ENCODE measurements at regions not wholly inside any gene's neighbourhood (a gene's known extent, or its start where the extent isn't known, plus 50 kb on each side); places are given as distances from the start of the nearest gene placed in this dataset.

DNA sequence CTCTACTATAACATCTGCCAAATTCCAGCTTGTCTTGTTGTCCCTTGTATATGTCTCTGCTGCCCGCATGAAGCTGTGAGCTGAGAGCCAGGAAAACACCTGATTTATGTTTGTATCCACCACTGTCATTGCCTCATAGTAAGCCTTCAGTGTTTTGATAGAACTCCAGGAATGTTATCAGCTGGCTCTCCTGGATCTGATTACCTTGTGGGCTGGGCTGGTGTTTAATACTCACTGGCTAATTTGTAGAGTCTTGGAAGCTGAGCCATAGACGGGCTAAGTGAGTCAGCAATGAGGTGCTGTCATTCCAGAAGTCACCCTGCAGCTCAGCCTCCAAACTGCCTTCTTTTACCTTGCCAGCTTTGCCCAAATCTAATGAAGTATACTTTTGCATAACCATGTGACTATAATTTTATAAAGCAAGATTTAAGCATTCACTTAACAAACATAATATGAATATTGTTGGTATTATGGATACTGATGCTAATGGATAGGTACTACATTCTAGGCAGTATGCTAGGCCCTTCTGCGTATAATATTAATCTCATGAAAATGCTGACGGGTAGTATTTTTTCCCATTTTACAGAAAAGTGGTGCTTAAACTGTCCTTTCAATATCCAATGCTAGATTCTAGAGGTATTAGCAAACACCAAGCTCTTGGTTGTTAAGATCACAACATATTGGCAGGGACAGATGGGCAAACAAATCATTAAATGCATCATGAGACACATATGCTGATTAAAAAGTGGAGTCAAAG lies 62.7 kb upstream of the GATA6 start:
- H3K4me3 Mint-ChIP-seq, result no peak overlapping the region
- no peak for ATAC-seq (replicated peaks)
- no peaks in the 10 kb centered on the region for H3K36me3 Mint-ChIP-seq (ENCODE audit: insufficient read depth)
- peaks cover 0 to 1% of the 10 kb centered on the region in 2 donors for H3K9me3 Mint-ChIP-seq
- no peak overlapping the region for H3K27ac Mint-ChIP-seq
- DNase-seq, result no peak
- H3K4me1 Mint-ChIP-seq (ENCODE audit: low read depth in 2 of 2), result peaks cover 0 to 4% of the 10 kb centered on the region in 2 donors
- peaks cover 0 to 2% of the 10 kb centered on the region in 2 donors for H3K27me3 Mint-ChIP-seq

DNA sequence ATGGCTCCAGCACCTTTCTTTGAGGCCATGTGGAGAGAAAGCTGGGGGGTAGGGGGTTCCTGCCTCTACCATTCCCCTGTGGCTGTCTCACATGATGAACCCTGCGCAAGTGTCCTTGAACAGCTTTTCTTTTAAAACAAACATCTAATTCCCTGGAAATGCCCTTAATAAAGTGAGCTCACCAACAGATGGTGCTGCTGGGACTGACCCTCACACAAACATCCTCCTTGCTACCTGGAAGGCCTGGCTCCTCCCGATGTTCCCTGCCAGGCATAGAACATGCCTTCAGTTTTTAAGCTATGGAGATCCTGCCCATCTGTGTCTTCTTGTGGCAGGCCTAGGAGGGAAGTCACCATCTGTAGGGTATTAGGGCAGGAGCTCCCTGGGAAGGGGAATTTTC lies 60.7 kb upstream of the GATA6 start:
- H3K9me3 Mint-ChIP-seq, result peaks cover 0 to 1% of the 10 kb centered on the region in 2 donors
- H3K27me3 Mint-ChIP-seq, result no peaks in the 10 kb centered on the region
- DNase-seq (no peak), ATAC-seq (replicated peaks) (no peak)
- H3K4me1 Mint-ChIP-seq (ENCODE audit: low read depth in 2 of 2), result no peaks in the 10 kb centered on the region
- no peak overlapping the region for H3K27ac Mint-ChIP-seq
- no peaks in the 10 kb centered on the region for H3K36me3 Mint-ChIP-seq (ENCODE audit: insufficient read depth)
- H3K4me3 Mint-ChIP-seq, result no peak overlapping the region

DNA sequence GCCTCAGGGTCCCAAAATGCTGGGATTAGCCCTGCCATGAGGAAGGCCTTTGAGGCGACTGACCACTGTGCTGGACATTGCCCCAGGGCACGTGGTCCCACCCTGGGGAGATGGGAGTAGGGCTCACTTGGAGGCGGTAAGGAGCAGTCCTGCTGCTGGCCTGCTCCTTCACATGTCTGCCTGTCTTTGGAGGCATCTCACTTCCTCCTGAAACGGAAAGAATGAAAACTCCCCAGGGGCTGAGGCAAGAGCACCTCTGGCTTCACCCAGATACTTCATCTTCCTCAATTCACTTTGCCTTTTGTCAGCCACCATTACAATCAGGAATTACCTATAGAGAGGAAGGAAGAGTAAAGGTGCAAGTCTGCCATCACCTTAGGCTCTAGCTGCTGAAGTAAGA lies 59.9 kb upstream of the GATA6 start:
- no peaks in the 10 kb centered on the region for H3K27me3 Mint-ChIP-seq
- H3K27ac Mint-ChIP-seq, result no peak overlapping the region
- peaks cover 0 to 1% of the 10 kb centered on the region in 2 donors for H3K9me3 Mint-ChIP-seq
- H3K4me1 Mint-ChIP-seq (ENCODE audit: low read depth in 2 of 2), result no peaks in the 10 kb centered on the region
- ATAC-seq (replicated peaks) (no peak), DNase-seq (no peak)
- no peak overlapping the region for H3K4me3 Mint-ChIP-seq
- H3K36me3 Mint-ChIP-seq (ENCODE audit: insufficient read depth), result no peaks in the 10 kb centered on the region

DNA sequence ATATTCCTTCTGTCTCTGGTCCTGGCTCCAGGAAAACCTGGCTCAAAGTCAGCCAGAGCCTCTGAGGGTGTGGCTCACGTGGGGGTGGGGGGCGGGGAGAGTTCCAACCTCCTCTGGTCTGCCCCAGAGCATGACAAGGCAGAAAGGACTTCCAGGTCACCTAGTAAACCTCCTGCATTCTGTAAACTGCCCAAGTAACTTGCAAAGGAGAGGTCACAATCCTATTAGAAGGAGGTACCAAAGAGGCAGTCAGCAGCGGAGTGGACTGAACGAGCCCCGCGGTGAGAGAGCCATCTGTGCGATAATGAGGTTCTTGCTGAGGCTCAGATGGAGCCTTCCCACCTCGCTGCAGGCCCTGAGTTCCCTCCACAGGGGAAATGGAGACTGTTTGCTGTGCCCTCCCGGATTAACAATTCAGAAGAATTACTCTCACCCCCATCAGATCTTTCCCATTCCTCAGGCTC lies 58.9 kb upstream of the GATA6 start:
- Mint-ChIP-seq H3K27ac (no peak overlapping the region), H3K27me3 (no peaks in the 10 kb centered on the region), H3K4me1 (ENCODE audit: low read depth in 2 of 2) (no peaks in the 10 kb centered on the region), H3K4me3 (no peak overlapping the region), H3K9me3 (peaks cover 0 to 1% of the 10 kb centered on the region in 2 donors), H3K36me3 (ENCODE audit: insufficient read depth) (no peaks in the 10 kb centered on the region)
- DNase-seq, result no peak
- ATAC-seq (replicated peaks), result no peak

DNA sequence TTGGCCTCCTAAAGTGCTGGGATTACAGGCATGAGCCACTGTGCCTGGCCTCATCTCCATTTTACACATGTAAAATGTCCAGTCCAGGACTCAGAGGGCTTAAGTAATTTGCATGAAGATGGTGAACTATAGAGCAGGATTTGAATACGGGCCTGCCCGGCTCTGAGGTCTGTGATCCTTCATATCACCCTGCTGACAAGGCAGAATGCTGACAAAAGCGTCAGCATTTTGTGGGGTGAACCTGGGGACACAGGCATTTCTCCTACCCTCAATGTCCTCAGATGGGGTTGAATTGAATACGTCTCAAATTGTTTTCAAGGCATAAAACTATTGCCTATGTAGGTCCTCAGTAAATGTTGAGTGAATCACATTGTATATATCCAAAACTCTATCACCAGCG lies 57.2 kb upstream of the GATA6 start:
- Mint-ChIP-seq H3K36me3 (ENCODE audit: insufficient read depth) (no peaks in the 10 kb centered on the region), H3K4me1 (ENCODE audit: low read depth in 2 of 2) (no peaks in the 10 kb centered on the region), H3K27ac (no peak overlapping the region), H3K4me3 (no peak overlapping the region), H3K9me3 (peaks cover 0 to 1% of the 10 kb centered on the region in 2 donors), H3K27me3 (no peaks in the 10 kb centered on the region)
- DNase-seq (no peak), ATAC-seq (replicated peaks) (no peak)

DNA sequence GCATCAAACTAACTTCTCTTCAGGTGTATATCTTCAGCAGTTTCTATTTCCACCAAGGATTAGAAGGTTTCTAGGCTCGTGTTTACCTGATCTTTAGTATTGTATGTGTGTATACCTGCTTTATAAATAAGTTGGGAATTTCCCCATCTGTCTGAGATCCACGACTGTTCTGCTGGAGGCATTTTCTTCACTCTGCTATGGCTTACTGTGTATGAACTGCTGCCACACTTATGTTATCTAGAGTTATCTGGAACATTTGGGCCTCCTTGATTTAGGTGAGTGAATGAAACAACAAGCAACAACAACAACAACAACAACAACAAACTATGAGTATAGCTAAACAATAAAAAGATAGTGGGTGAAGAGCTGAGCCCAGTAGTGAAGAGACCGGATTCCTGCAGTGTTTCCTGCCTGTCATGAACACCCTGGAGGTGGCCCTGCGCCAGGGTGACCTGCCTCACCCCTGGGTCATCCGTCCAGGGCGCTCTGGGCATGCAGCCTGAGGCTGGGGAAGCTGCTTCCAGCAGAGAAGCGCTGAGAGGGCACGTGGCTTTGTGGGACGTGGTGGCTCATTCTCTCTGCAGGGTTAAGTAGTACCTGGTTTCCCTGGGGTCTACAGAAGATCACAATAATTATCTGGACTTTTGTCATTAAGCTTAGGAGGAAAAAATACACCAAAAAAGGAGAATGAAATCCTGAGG lies 56.1 kb upstream of the GATA6 start:
- H3K27ac Mint-ChIP-seq, result no peak overlapping the region
- H3K27me3 Mint-ChIP-seq, result no peaks in the 10 kb centered on the region
- H3K36me3 Mint-ChIP-seq (ENCODE audit: insufficient read depth), result no peaks in the 10 kb centered on the region
- DNase-seq, result no peak
- ATAC-seq (replicated peaks), result no peak
- H3K9me3 Mint-ChIP-seq, result no peaks in the 10 kb centered on the region
- no peaks in the 10 kb centered on the region for H3K4me1 Mint-ChIP-seq (ENCODE audit: low read depth in 2 of 2)
- no peak overlapping the region for H3K4me3 Mint-ChIP-seq

DNA sequence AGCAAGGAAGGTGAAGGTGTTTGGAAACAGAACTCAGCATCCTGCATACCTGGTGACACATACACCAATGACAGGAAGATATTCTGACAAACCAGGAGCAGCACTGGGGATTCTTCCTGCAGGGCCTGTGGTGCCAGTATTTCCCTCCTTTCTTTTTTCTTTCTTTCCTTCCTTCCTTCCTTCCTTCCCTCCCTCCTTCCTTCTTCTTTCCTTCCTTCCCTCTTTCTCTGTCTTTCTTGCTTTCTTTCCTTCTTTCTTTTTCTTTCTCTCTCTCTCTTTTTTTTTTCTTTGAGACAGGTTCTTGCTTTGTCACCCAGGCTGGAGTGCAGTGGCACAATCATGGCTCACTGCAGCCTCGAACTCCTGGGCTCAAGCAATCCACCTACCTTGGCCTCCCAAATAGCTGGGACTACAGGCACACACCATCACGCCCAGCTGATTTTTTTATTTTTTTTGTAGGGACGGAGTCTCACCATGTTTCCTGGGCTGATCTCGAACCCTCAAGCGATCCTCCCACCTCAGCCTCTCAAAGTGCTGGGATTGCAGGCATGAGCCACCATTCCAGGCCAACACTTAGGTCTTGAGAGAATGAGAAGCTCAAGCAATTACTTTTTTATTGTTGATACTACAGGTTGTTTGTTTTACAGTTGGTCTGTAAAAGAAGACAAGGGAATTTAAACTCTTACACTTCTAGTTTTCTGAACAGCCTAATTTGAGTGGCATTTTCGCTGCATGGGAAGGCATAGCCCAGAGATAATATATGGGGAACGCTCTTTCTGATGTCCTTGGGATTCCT lies 54.7 kb upstream of the GATA6 start:
- H3K27ac Mint-ChIP-seq, result no peak overlapping the region
- DNase-seq, result no peak

DNA sequence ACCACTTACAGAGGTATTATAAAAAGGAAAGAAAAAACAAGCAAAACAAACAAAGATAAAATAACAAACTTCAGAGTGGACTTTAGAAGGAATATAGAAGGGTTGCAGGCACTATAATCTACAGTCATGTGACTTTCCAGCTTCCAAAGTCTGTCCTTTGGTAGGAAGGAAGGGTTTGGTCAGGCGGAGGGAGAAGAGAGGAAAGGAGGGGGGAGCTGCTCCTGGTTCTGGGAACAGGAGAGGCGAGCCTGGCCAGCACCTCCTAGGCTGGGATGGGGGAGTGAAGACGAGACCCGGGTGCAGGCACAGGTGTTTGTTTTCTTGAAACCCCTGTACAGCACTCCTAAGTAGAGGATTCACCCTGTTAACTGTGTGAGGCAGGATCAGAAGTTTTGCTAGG lies 53.8 kb upstream of the GATA6 start:
- Mint-ChIP-seq H3K4me1 (ENCODE audit: low read depth in 2 of 2) (no peaks in the 10 kb centered on the region), H3K27ac (peak overlapping the region in 1 of 2 donors; percentile 55), H3K27me3 (peaks cover 0 to 5% of the 10 kb centered on the region in 2 donors), H3K36me3 (ENCODE audit: insufficient read depth) (no peaks in the 10 kb centered on the region), H3K4me3 (no peak overlapping the region), H3K9me3 (no peaks in the 10 kb centered on the region)
- ATAC-seq (replicated peaks), result no peak
- DNase-seq, result no peak

More for the DNA sequence above, 54.7 kb upstream of the GATA6 start:
- Mint-ChIP-seq H3K9me3 (no peaks in the 10 kb centered on the region), H3K4me3 (no peak overlapping the region), H3K4me1 (ENCODE audit: low read depth in 2 of 2) (no peaks in the 10 kb centered on the region), H3K36me3 (ENCODE audit: insufficient read depth) (no peaks in the 10 kb centered on the region), H3K27me3 (no peaks in the 10 kb centered on the region)
- no peak for ATAC-seq (replicated peaks)

Measured in effector memory CD8-positive, alpha-beta T cell (primary cell).